ENCODE measurements at regions not wholly inside any gene's neighbourhood (a gene's known extent, or its start where the extent isn't known, plus 50 kb on each side); places are given as distances from the start of the nearest gene placed in this dataset.
A peak's percentile ranks its signal among the peaks of the same experiment; 100 is the strongest.
"Not testable (repeated sequence)": the region's sequence is repeated elsewhere in the genome, so short reads cannot be mapped to it uniquely, and the experiment has no call there.

DNA sequence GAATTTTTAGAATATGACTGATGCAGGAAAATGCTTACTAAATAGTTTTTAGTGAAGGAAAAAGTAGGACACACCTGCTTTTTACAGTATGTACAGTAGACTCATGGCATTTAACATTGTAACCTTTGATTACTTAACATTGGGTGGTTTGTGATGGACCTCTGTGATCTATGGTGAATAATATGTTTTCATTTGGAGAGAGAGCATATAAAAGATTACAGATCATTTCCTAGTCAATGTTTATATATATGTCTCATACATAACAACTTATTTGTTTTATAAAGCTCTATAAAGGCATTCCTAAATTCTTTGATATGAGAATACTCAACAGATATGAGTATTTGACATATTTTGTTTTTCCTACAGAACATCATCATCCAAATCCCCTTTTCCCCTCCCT is 129.3 kb upstream of the PDE7B start:
- FAIRE-seq: no peak
- intact Hi-C loops (cut with DNase I): no loop called here

DNA sequence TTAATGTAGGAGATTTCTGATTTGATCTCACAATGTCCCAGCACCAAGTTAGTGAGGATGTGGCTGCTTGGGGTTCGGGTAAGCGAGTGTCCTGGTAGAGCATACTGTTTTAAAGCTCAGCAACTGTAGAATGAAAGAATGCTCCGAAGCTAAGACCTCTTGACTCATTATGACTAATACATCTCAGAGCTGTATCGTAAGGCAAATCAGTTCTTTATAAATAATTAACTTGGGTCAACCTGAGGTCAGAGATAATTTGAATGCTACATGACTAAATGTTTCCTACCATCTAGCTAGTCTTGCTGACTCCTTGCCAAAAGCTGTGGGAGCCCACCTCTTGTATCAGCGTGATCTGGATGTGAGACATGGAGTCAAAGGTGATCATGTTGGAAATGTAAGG is 128.8 kb upstream of the PDE7B start:
- TF ChIP-seq, protein P1, sequence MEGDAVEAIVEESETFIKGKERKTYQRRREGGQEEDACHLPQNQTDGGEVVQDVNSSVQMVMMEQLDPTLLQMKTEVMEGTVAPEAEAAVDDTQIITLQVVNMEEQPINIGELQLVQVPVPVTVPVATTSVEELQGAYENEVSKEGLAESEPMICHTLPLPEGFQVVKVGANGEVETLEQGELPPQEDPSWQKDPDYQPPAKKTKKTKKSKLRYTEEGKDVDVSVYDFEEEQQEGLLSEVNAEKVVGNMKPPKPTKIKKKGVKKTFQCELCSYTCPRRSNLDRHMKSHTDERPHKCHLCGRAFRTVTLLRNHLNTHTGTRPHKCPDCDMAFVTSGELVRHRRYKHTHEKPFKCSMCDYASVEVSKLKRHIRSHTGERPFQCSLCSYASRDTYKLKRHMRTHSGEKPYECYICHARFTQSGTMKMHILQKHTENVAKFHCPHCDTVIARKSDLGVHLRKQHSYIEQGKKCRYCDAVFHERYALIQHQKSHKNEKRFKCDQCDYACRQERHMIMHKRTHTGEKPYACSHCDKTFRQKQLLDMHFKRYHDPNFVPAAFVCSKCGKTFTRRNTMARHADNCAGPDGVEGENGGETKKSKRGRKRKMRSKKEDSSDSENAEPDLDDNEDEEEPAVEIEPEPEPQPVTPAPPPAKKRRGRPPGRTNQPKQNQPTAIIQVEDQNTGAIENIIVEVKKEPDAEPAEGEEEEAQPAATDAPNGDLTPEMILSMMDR (IDR thresholded peaks at IDR 0.05): no peak
- peak; percentile 74 to 98 (median 84) for ATAC-seq
- H3K36me3 ChIP-seq: no peaks in the 10 kb centered on the region
- H3K27me3 ChIP-seq: no peaks in the 10 kb centered on the region
- H3K27ac ChIP-seq: peak overlapping the region in 2 of 4 donors; percentile 7 to 18
- intact Hi-C loops (cut with DNase I): no loop called here
- FAIRE-seq: no peak
- WGBS, 2 donors: 41 to 49% methylated on average over 5 of the region's 5 CpGs
- H3K4me1 ChIP-seq: peaks cover 0 to 6% (median 0%) of the 10 kb centered on the region in 3 donors
- no peak overlapping the region for H3K4me3 ChIP-seq
- no peaks in the 10 kb centered on the region for H3K9me3 ChIP-seq
- DNase-seq: peak in 2 of 6 donors; percentile 29 to 36

More for the DNA sequence above, 129.3 kb upstream of the PDE7B start:
- DNase-seq (no peak), ATAC-seq (peak in 1 of 4 donors; percentile 28)
- TF ChIP-seq, protein P1 (IDR thresholded peaks at IDR 0.05): no peak
- H3K27me3 ChIP-seq: no peaks in the 10 kb centered on the region
- peaks cover 0 to 6% (median 0%) of the 10 kb centered on the region in 3 donors for H3K4me1 ChIP-seq
- H3K27ac ChIP-seq: peak overlapping the region in 1 of 4 donors; percentile 18
- H3K4me3 ChIP-seq: no peak overlapping the region
- no peaks in the 10 kb centered on the region for H3K36me3 ChIP-seq
- H3K9me3 ChIP-seq: no peaks in the 10 kb centered on the region

DNA sequence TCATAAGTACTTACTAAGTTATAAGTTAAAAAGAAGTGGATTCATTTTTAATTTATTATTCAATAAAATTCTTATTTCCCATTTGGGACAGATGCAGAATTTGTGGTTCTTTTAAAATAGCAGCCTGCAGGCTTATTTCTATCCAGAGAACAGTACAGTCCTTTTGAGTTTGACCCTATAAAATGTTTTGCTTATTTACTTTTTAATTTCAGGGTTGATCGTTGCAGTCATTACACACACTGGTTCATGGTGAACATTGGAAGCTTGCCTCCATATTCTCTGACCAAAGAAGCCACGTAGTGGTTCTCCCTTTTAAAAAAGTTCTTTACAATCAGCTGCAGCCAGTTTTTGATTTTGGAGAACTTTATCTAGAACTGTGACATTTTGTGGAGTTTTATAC is 122.9 kb upstream of the PDE7B start:
- TF ChIP-seq, protein P1 (IDR thresholded peaks at IDR 0.05): no peak
- FAIRE-seq (no peak), DNase-seq (no peak), ATAC-seq (no peak)
- Histone ChIP-seq H3K27me3 (no peaks in the 10 kb centered on the region), H3K4me3 (no peak overlapping the region), H3K4me1 (no peaks in the 10 kb centered on the region), H3K36me3 (no peaks in the 10 kb centered on the region), H3K27ac (no peak overlapping the region), H3K9me3 (no peaks in the 10 kb centered on the region)
- 70 to 80% methylated on average over 2 of the region's 2 CpGs for WGBS, 2 donors
- intact Hi-C loops (cut with DNase I): no loop called here

DNA sequence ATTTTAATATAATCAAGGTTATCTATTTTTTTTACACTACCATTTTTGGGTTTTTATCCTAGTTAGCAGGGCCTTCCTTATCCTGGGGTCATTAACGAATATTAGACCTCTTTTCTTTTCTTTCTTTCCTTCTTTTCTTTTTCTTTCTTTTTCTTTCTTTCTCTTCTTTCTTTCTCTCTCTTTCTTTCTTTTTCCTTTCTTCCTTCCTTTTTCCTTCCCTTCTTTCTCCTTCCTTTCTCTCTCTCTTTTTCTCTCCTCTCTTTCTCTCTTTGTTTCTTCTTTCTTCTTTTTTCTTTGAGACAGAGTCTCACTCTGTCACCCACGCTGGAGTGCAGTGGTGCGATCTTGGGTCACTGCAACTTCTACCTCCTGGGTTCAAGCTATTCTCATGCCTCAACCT is 120.4 kb upstream of the PDE7B start:
- no peak for ATAC-seq
- 87 to 90% methylated on average over 3 of the region's 3 CpGs for WGBS, 2 donors
- no peak for DNase-seq
- Histone ChIP-seq H3K4me1 (no peaks in the 10 kb centered on the region), H3K27ac (no peak overlapping the region), H3K36me3 (no peaks in the 10 kb centered on the region), H3K27me3 (no peaks in the 10 kb centered on the region), H3K9me3 (no peaks in the 10 kb centered on the region), H3K4me3 (no peak overlapping the region)
- FAIRE-seq: no peak
- intact Hi-C loops (cut with DNase I): no loop called here
- TF ChIP-seq, protein P1 (IDR thresholded peaks at IDR 0.05): no peak

DNA sequence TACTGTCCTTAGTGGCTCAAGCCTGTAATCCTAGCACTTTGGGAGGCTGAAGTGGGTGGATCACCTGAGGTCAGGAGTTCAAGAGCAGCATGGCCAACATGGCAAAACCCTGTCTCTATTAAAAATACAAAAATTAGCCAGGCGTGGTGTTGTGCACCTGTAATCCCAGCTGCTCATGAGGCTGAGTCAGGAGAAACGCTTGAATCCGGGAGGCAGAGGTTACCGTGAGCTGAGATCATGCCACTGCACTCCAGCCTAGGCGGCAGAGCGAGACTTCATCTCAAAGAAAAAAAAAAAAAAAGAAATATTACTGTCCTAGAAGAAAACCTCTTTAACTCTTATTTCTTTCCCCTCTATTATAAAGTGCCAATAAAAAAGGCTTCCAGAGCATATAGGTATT is 115.2 kb upstream of the PDE7B start:
- FAIRE-seq; H3K4me1 ChIP-seq; DNase-seq; H3K4me3 ChIP-seq; H3K36me3 ChIP-seq; intact Hi-C loops (cut with DNase I); H3K27ac ChIP-seq; ATAC-seq; H3K27me3 ChIP-seq; H3K9me3 ChIP-seq: not testable (repeated sequence)
- WGBS, 2 donors: 91 to 94% methylated on average over 6 of the region's 6 CpGs

DNA sequence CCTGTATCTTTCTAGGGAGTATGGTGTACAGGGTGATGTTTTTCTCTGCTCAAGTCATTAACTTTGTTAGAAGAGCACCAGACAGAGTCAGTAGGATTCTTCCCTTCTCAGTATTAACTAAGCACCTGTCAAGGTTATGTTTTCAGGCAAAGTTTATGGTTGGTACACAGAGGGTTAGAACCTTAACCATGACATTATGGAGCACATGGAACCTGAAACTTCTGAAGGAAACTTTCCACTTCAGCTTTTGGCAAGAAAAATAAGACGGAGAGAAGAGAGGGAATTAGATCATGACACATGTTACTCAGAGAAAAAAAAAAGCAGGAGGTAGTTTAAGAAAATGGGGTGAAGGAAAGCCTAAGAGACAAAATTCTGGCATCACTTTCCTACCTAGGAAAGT is 112.9 kb upstream of the PDE7B start:
- ATAC-seq (no peak), DNase-seq (no peak), FAIRE-seq (no peak)
- Histone ChIP-seq H3K27me3 (no peaks in the 10 kb centered on the region), H3K9me3 (no peaks in the 10 kb centered on the region), H3K4me1 (no peaks in the 10 kb centered on the region), H3K27ac (no peak overlapping the region), H3K36me3 (no peaks in the 10 kb centered on the region), H3K4me3 (no peak overlapping the region)
- TF ChIP-seq, protein P1 (IDR thresholded peaks at IDR 0.05): no peak
- 61 to 85% methylated on average over 1 of the region's 1 CpG for WGBS, 2 donors
- intact Hi-C loops (cut with DNase I): no loop called here
